Lung (tissue), 11 donors: ENCODE measurements at regions not wholly inside any gene's neighbourhood (a gene's known extent, or its start where the extent isn't known, plus 50 kb on each side); places are given as distances from the start of the nearest gene placed in this dataset.

Experiments used
- ATAC-seq: fragments of 200-7000 bp; cut with Tn5 transposase; one replicate; pipeline ENCODE4 v1.9.1; 2020; ENCODE audit warnings: moderate number of reproducible peaks; ENCODE audit not compliant: insufficient read depth, low FRiP score
- DNase-seq, 3 donors: peaks; one replicate each; pipeline ENCODE4 v3.0.0-alpha.2; 2013 to 2017
- H3K27ac ChIP-seq, 2 donors: one replicate each; pipeline ENCODE4 v1.5.1; 2013; ENCODE audit warnings: mild to moderate bottlenecking in 2 of 2, moderate library complexity in 2 of 2, control low read depth in 1 of 2, inconsistent platforms in 1 of 2, low read depth in 1 of 2, low read length in 1 of 2
- H3K27me3 ChIP-seq, 3 donors: one replicate each; pipeline ENCODE4 v1.5.1; 2013; ENCODE audit warnings: low read length in 2 of 3; ENCODE audit not compliant: control insufficient read depth in 3 of 3, insufficient read depth in 3 of 3
- H3K36me3 ChIP-seq, 4 donors: one replicate each; pipeline ENCODE4 v1.5.1; 2013; ENCODE audit warnings: low read length in 4 of 4, mild to moderate bottlenecking in 1 of 4, moderate library complexity in 1 of 4; ENCODE audit not compliant: control insufficient read depth in 4 of 4, insufficient read depth in 4 of 4
- H3K4me1 ChIP-seq, 5 donors: one replicate each; pipeline ENCODE4 v1.5.1; 2013; ENCODE audit warnings: low read length in 5 of 5, mild to moderate bottlenecking in 2 of 5, moderate library complexity in 1 of 5; ENCODE audit not compliant: control insufficient read depth in 5 of 5, insufficient read depth in 5 of 5
- H3K4me3 ChIP-seq: one replicate; pipeline ENCODE4 v1.5.1; 2013; ENCODE audit warnings: mild to moderate bottlenecking, control low read depth, moderate library complexity
- H3K9ac ChIP-seq, 2 donors: one replicate each; pipeline ENCODE4 v1.5.1; 2013; ENCODE audit warnings: low read length in 2 of 2, control low read depth in 1 of 2; ENCODE audit not compliant: insufficient read depth in 1 of 2
- H3K9me3 ChIP-seq, 4 donors: one replicate each; pipeline ENCODE4 v1.5.1; 2013; ENCODE audit warnings: low read length in 3 of 4, mild to moderate bottlenecking in 1 of 4, moderate library complexity in 1 of 4; ENCODE audit not compliant: control insufficient read depth in 4 of 4, insufficient read depth in 3 of 4
- WGBS, 2 donors: extraction: QIAGEN DNeasy Blood & Tissue Kit; methylation state at CpG; one replicate each; pipeline ENCODE4 v1.1.7; 2013; 5-methylcytosine and 5-hydroxymethylcytosine counted together
- TF ChIP-seq, protein P1 (sequence below): IDR thresholded peaks from 2 replicates; pipeline ENCODE4 v1.5.1; 2012; ENCODE audit warnings: mild to moderate bottlenecking; ENCODE audit errors: control extremely low read depth, extremely low read depth
- donor health status: control.
- donor health status: control.
- donor health status: Bipolar disorder and iron deficiency.
- donor health status: healthy.
- donor health status: DM: yes; HTN: yes; CAD: no.

DNA sequence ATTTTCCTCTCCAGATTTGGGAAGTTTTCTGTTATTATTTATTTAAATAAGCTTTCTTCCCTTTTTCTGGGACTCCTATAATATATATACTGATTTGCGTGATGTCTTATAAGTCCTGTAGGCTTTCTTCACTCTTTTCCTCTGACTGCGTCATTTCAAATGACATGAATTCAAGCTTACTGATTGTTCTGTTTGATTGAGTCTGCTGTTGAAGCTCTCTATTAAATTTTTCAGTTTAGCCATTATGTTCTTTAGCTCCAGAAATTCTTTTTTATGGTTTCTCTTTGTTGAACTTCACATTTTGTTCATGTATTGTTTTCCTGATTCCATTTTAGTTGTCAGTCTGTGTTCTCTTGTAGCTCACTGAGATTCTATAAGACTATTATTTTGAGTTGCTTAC lies 135.8 kb upstream of the PRR23C start:
- H3K4me3 ChIP-seq = no peak overlapping the region
- DNase-seq = no peak
- no peak overlapping the region for H3K9ac ChIP-seq
- 94 to 99% methylated on average over 2 of the region's 2 CpGs for WGBS, 2 donors
- H3K36me3 ChIP-seq = no peaks in the 10 kb centered on the region
- peaks cover 0 to 6% (median 3%) of the 10 kb centered on the region in 4 donors for H3K9me3 ChIP-seq
- H3K27ac ChIP-seq = no peak overlapping the region
- TF ChIP-seq, protein P1, sequence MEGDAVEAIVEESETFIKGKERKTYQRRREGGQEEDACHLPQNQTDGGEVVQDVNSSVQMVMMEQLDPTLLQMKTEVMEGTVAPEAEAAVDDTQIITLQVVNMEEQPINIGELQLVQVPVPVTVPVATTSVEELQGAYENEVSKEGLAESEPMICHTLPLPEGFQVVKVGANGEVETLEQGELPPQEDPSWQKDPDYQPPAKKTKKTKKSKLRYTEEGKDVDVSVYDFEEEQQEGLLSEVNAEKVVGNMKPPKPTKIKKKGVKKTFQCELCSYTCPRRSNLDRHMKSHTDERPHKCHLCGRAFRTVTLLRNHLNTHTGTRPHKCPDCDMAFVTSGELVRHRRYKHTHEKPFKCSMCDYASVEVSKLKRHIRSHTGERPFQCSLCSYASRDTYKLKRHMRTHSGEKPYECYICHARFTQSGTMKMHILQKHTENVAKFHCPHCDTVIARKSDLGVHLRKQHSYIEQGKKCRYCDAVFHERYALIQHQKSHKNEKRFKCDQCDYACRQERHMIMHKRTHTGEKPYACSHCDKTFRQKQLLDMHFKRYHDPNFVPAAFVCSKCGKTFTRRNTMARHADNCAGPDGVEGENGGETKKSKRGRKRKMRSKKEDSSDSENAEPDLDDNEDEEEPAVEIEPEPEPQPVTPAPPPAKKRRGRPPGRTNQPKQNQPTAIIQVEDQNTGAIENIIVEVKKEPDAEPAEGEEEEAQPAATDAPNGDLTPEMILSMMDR = no peak
- no peaks in the 10 kb centered on the region for H3K27me3 ChIP-seq
- H3K4me1 ChIP-seq = no peaks in the 10 kb centered on the region
- ATAC-seq = no peak

DNA sequence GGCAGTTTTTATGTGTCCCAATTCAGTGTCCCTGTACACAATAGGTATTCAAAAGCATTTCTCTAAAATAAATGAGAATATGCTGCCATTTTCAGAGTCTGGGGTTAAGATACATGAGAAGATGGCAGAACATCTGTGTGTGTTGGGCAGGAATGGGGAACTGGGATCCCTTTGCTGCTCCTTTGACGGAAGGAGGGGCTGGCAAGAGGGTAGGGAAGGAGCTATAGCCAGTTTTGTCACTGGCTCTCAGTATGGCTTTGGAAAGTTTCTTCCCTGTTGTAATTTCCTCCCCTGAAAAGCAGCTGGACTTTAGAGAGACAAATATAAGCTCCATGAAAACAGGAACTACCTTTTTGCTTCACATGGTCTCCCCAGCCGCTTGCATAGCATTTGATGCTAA lies 137.5 kb upstream of the PRR23C start:
- Histone ChIP-seq H3K9me3 (peaks cover 0 to 6% (median 3%) of the 10 kb centered on the region in 4 donors), H3K4me3 (no peak overlapping the region), H3K36me3 (no peaks in the 10 kb centered on the region), H3K9ac (no peak overlapping the region), H3K4me1 (peaks cover 0 to 2% (median 0%) of the 10 kb centered on the region in 5 donors), H3K27ac (no peak overlapping the region), H3K27me3 (no peaks in the 10 kb centered on the region)
- no peak for DNase-seq
- no peak for ATAC-seq
- TF ChIP-seq, protein P1 = no peak
- 28 to 60% methylated on average over 2 of the region's 2 CpGs for WGBS, 2 donors

DNA sequence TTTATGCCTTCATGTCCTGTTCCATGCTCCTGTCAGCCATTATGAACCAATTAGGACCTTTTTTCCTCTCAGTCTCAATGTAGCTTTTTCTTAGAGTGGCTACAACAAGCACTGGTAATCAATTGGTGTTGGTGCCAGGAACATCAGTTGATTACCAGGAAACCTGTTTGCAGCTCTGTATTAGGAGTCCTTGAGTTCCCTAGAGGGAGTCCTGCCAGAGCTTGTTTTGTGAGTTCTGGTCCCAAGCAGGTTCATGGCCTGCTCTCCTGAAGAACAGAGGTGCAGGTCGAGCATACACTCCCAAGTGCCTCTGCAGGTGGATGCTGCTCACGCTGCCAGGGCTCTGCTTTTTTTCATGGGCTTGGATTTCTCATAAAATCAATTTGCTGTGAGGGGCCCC lies 137.9 kb upstream of the PRR23C start:
- 62 to 85% methylated on average over 2 of the region's 2 CpGs for WGBS, 2 donors
- no peak for DNase-seq
- ATAC-seq = no peak
- TF ChIP-seq, protein P1 = no peak
- peaks cover 0 to 2% (median 0%) of the 10 kb centered on the region in 5 donors for H3K4me1 ChIP-seq
- H3K27ac ChIP-seq = no peak overlapping the region
- H3K9ac ChIP-seq = no peak overlapping the region
- no peaks in the 10 kb centered on the region for H3K36me3 ChIP-seq
- H3K27me3 ChIP-seq = no peaks in the 10 kb centered on the region
- H3K4me3 ChIP-seq = no peak overlapping the region
- peaks cover 0 to 6% (median 3%) of the 10 kb centered on the region in 4 donors for H3K9me3 ChIP-seq

DNA sequence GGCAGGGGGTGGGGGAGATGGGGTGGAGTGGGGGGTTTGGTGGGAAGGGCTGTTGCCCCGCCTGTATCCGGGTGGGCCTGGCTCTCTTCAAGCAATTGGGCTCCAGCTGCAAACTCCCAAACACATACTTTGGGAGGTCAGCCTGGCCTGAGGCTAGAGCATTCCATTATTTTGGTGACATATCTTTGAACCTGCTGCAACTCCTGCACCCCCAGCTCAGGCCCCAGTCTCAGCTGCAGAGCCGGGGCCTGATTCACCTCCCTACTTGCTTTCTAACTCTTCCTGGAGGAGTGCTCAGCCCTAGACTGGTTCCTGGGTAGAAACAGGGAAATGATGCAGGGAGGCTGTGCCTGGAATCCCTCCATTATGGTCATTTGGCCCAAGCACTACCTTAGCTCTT lies 140.8 kb upstream of the PRR23C start:
- no peak overlapping the region for H3K27ac ChIP-seq
- H3K9ac ChIP-seq = no peak overlapping the region
- H3K27me3 ChIP-seq = no peaks in the 10 kb centered on the region
- H3K4me3 ChIP-seq = no peak overlapping the region
- H3K9me3 ChIP-seq = peaks cover 0 to 6% (median 3%) of the 10 kb centered on the region in 4 donors
- ATAC-seq (no peak), DNase-seq (no peak)
- peaks cover 0 to 2% (median 0%) of the 10 kb centered on the region in 5 donors for H3K4me1 ChIP-seq
- 91 to 94% methylated on average over 3 of the region's 3 CpGs for WGBS, 2 donors
- TF ChIP-seq, protein P1 = no peak
- no peaks in the 10 kb centered on the region for H3K36me3 ChIP-seq
